Suppressor macrophage (primary cell): ENCODE measurements at regions not wholly inside any gene's neighbourhood (a gene's known extent, or its start where the extent isn't known, plus 50 kb on each side); places are given as distances from the start of the nearest gene placed in this dataset.

Experiments used
- DNase-seq, 4 experiments: peaks; one replicate each; pipeline ENCODE4 v3.0.0-alpha.2; 2020 to 2022

GRCh38 chr2:37838541-37839167, 86.4 kb upstream of the RMDN2 start:
- DNase-seq, result no peak

DNA sequence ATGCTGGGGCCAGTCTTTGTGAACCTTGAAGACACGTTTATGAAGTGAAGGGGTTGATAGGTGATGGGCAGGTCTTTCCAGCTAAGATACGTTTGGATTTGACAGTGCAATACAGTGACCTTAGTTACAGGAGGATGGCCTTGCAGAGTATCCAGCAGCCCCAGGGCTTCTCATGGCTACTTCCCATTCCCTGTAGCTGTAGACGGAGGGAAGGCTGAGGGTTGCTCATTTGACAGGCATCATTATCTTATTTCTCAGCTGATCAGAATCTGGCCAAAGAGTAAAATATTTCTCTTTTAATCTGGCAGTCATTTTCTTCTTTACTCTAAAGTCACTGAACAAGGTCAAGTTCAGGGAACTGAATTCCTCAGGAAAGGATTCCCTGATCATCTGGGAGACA, 85.1 kb upstream of the RMDN2 start:
- no peak for DNase-seq

- DNase-seq, result no peak
Observed at GRCh38 chr2:37842732-37843440, 82.2 kb upstream of the RMDN2 start.

GRCh38 chr2:37843556-37843955, 81.5 kb upstream of the RMDN2 start:
- no peak for DNase-seq

DNA sequence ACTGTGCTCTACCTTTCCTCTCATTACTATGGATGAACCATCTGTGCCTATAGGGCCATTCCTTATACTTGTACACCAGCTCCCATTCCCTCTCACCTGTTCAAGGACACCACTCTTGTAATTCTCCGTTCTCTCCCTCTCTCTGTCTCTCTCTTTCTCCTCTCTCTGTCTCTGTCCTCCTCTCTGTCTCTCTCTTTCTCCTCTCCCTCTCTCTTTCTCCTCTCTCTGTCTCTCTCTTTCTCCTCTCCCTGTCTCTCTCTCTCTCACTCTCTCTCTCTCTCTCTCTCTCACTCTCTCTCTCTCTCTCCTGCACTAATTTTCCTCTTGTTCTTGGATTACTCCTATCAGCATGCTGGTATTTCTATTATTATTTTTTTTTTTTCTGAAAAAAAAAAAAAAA, 78.9 kb upstream of the RMDN2 start:
- no peak for DNase-seq

- no peak for DNase-seq
Observed at GRCh38 chr2:37847792-37848191, 77.3 kb upstream of the RMDN2 start.

DNA sequence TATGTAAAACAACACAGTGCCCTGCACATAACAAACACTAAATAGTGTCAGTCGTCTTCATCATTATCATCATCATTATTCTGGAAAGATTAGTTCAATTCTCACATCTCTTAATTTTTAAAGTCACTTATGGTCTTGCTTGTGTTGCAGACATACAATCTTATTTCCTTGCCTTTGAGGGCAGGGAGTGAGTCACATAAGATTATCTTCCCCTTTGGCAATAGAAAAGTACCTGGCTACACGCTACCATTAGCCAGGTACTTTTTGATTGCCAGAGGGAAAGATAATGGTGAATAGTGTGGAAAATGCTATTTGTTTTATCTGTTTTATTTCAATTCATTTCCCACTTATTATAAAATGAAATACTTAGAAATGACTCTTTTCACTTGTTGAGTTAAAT, 76.6 kb upstream of the RMDN2 start:
- DNase-seq, result no peak

DNA sequence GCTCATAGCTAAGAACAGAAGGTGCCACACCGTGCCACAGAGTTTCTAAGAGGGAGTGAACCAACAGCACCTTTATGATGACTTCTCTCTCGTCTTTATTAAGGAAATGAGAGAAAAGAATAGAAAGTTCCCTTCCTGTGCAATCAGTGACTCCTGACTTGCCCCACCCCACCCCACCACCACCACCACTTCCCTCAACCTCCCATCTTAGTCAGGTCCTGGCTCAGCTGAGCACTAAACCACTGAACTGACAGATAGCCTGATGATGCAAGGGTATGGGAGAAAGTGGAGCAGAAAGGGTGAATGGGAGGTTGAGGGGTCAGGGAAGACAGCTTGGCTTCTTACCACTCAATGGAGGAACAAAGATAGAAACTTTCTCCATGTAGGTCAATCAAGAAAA, 75.2 kb upstream of the RMDN2 start:
- peak in 3 of 4 experiments; percentile 28 to 54 (median 49) for DNase-seq

DNA sequence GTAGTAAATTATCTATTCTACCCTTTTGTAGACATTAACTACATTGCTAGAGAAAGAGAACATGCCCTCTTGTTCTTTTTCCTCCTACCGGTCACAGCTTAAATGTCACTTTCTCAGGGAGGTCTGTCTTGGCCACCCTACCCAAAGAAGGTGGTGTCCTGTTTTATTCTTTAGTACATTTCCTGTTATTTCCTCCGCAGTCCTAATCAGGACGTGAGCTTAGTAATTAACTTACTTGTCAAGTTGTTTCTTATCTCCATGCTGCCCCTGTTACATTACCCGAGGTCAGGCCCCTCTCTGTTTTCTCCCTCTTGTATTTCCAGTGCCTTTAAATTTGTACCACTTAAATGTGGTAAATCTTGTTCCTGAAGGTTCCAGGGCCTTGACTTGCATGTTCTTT, 73.7 kb upstream of the RMDN2 start:
- no peak for DNase-seq

- no peak for DNase-seq
Observed at GRCh38 chr2:37851828-37852584, 73.1 kb upstream of the RMDN2 start.

DNA sequence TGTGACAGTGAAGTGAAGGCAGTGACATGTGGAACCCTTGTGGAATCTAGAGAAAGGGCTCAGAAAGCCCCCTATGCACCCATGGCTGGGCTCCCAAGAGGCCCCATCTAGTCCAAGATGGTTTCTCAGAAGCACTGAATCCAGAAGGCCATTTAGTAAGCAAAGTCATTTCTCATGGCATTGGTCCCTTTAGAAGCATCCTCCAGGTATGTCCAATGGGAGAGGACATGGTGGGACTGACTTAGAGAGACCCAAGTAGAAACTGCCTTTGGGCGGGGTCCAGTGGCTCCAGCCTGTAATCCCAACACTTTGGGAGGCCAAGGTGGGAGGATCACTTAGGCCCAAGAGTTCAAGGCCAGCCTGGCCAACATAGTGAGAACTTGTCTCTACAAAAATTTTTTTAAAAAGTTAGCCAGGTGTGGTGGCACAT, 72.5 kb upstream of the RMDN2 start:
- no peak for DNase-seq

DNA sequence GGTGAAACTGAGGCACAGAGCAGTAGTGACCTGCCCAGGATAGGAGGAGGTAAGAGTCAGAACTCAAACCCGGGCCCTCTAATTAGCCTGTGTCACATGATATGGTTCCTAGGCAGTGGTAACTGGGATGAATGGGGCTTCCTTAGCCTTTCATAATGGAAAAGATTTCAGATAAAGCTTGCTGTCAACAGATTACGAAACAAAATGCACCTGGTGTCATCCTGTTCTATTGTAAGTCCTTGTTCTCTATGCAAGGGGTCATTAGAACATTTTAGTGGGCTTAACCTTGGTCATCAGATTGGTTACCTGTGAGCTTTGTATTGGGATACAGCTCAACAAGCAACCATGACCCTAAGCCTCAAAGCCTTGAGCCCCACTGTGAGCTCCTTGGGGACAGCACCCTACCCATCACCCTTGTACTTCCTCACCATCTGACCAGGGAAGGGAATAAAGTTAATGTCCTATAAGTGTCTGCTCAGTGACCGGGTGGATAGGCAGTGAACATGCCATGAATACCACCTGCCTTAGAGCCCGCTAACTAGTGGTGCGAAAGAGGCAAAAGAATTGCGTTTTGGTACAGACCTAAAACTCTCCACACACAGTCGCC, 70.3 kb upstream of the RMDN2 start:
- DNase-seq, result no peak

GRCh38 chr2:37855283-37856041, 69.6 kb upstream of the RMDN2 start:
- peak; percentile 55 to 78 (median 70) for DNase-seq

DNA sequence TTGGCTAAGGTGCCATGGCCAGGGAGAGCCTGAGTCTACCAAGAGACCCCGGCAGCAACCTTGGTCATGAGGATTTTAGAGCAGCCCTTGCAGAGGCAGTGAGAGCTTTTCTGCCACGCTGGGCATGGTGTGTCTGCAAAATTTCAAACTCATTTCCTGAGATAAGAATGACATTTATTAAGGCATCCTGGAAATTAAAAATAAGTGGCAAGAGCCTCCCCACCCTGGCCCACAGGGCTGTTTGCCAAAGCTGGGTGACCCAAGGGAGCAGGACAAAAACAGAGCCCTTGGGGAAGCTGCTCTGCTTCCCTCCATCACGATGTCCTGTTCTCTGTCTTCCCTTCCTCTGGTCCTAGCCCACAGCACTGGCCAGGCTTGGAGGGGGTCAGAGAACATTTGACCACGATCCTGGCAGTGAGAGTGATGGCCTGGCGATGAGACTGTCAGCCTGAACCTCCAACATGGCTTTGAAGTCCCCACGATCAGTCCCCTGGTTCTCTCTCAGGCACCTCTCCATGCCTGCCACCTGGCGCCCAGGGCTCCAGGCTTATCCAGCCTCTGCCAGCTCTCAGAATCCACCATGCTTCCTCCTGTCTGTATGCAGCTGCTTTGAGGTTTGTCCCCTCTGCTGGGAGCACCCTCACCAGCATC, 68.9 kb upstream of the RMDN2 start:
- no peak for DNase-seq

DNA sequence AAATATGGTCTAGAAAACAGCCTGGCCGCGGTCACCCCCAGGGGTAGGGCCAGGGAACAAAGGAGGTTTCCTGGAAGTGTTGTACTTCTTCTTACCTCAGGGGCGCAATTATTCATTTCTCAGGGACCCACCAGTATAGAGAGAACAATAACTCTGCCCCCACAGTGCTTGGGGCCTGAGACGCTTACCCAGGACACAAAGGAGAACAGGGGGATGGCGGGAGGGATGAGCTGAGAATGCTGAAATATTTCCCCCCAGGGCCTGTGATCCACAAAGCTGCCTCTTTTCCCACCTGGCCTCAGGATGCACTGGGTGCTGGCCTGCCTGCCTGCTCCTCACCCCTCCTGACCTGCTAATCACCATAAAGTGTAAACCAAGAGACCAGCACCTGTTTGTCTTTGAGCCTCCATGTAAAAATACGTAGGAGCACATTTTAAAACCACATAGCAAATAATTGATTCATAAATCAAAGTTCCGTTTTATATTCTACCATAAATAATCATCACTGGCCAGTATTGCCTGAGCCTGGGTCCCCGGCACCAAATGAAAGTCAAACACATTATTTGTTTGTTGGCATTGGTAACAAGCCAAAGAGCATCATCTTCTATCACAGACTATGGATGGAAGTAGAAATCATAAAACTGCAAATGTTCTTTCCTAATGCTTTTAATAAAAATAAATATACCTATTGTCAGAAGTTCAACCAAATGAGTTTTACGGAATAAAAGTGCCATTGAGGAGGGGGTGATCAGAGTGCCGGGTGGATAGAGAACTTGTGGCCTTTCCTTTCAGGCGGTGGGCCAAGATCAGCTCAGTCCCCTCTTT, 67.3 kb upstream of the RMDN2 start:
- no peak for DNase-seq

DNA sequence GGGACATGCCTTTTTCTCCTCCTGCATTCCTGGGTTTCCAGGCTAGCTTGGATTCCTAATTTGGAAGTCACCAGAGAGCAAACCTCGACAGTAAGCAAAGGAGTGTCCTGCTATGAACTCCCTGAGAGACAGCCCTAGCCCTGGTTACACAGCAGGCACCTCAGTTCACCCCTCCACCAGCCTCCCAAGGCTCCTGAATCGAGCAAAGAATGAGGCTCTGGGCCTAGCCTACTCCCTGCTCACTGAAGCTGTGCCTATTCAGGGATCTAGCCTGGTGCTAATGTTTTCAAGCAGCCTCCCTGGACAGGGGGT, 66.7 kb upstream of the RMDN2 start:
- DNase-seq, result no peak

DNA sequence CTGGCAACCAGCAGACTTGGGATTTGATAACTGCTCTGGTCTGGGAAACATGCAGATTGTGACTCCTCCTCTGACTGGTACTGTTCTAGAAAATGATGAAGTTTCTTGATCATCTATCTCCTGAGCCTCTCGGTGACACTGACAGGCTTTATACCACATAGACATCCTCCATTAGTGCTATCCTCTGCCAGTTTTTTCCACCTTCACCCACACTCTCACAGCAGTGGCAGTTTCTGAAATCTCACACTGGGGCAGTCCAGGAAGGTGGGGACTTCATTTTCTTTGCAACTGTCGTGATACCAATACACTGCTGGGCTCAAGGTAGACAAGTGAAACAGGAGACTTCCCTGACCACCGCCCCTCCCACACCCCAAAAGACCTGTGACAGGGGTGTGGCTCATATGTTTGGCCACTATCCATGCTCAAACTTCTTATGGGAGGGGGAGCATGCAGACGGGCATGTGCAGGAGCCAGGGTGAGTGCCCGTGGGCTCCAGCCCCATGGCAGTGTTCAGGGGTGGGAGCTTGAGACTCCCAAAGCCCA, 66.3 kb upstream of the RMDN2 start:
- no peak for DNase-seq

DNA sequence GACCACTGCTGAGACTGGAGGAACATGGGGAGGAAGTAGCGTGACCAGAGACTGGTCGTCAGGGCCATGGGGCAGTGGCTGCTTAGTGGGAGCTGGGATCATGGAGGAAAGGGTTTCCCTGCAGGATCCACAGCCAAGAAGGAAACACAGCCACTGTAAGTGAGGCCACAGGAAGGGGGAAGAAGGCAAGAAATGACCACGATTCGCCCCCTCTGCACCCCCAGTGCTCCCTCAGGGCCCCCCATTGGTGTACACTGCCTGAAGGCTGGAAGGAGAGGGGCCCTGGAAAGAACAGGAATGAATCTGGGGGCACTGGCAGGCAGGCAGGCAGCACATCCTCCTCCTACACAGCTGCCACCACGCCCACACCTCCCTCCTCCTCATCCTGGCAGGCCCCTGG, 62.5 kb upstream of the RMDN2 start:
- DNase-seq, result no peak

DNA sequence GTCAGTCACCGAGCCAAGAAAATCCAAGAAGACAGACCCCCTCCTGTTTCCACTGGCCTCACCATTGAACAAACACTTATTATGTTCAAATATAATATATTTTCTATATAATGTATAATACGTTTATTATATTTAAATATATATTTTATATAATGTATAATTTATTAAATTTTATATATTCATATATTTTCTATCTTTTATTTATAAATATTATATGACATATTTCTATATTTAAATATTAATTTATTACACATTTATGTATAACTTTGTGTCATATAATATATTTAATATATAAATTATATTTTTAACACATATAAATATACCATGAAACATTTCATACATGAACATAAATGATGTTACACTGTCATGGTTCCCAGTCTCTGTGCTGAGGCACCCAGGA, 60.9 kb upstream of the RMDN2 start:
- no peak for DNase-seq

DNA sequence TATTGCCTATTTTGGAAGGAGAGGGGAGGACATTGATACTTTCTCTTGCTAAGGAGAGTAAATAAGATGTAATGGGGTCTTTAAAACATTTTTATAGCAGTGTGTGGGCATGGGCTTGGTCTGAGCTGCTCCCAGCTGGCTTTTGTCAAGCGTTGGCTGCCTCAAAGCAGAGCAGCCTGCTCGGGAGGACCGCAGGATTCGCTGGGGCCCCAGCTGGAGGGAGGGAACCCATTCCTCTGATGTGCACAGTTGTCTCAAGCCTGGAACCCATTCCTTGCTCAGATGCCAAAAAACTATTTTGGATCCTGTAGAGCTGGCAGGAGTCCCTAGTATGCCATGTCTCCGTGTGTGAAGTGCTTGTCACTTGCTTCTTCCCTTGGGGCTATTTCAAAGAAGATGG, 59.4 kb upstream of the RMDN2 start:
- DNase-seq, result no peak
